Astrocyte of the spinal cord (primary cell): ENCODE measurements at regions not wholly inside any gene's neighbourhood (a gene's known extent, or its start where the extent isn't known, plus 50 kb on each side); places are given as distances from the start of the nearest gene placed in this dataset.

Source experiments
- DNase-seq: peaks from one replicate; pipeline ENCODE4 v3.0.0; 2011; ENCODE audit warnings: low read depth, low spot score
- H3K4me3 ChIP-seq: 2 replicates; pipeline ENCODE4 v1.5.1; 2011; ENCODE audit warnings: low read depth, mild to moderate bottlenecking, low read length, moderate library complexity
- in situ Hi-C: cut with HindIII; loops from 2 replicates; pipeline ENCODE4 v1.10.0; 2017; ENCODE audit warnings: low sequenced_read_pairs
- TF ChIP-seq, protein P1 (sequence below): IDR thresholded peaks from 2 replicates; pipeline ENCODE4 v1.5.1; 2012; ENCODE audit warnings: low read depth, mild to moderate bottlenecking, low read length, inconsistent platforms

DNA sequence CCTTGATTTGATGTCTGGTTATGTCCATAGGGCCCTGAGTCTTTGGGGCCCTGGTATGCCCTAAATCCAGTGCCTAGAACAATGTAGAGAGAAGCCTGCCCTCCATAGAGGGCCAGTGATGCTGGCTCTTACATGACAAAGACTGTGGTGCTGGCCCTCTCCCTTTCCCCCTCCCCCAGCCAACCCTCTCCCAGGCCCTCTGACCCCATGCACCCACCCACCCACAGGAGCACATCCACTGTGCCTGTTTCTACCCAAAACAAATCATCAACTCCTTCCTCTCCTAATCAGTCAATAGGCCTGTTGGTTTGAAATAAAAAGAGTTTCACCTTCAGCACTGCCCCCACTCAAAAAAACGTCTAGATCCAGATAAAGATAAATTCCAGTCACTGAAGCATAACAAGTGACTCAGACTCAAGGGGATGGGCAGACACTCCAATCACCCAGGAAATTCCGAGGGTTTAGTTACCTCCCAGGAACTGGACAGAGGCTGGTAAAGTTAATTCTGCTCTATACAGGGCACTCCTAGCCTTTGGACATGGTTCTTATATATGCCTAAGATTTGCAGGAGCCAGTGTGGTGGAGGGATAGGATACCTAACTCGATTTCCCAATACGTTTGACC, 144.8 kb upstream of the VANGL1 start:
- no peak overlapping the region for H3K4me3 ChIP-seq
- in situ Hi-C loops: no loop called here
- TF ChIP-seq, protein P1, sequence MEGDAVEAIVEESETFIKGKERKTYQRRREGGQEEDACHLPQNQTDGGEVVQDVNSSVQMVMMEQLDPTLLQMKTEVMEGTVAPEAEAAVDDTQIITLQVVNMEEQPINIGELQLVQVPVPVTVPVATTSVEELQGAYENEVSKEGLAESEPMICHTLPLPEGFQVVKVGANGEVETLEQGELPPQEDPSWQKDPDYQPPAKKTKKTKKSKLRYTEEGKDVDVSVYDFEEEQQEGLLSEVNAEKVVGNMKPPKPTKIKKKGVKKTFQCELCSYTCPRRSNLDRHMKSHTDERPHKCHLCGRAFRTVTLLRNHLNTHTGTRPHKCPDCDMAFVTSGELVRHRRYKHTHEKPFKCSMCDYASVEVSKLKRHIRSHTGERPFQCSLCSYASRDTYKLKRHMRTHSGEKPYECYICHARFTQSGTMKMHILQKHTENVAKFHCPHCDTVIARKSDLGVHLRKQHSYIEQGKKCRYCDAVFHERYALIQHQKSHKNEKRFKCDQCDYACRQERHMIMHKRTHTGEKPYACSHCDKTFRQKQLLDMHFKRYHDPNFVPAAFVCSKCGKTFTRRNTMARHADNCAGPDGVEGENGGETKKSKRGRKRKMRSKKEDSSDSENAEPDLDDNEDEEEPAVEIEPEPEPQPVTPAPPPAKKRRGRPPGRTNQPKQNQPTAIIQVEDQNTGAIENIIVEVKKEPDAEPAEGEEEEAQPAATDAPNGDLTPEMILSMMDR: no peak
- DNase-seq: peak; percentile 55

DNA sequence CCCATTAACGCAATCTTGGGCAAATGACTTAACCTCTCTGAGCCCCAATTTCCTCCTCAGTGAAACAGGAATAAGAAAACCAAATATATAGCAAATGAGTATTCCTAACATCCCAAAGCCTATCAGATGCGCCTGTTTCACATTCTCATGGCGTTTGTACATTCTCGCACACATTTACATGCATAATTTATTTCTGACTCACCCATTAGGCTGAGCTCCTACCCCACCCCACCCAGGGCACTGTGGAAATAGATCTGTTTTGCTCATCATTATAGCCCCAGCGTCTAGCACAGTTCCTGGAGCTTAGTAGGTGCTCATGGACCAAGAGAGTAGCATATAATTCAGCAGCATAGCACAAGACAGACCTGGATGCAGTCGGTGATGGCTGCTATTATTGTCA, 146.1 kb upstream of the VANGL1 start:
- in situ Hi-C loops: no loop called here
- no peak overlapping the region for H3K4me3 ChIP-seq
- TF ChIP-seq, protein P1: no peak
- peak; percentile 52 for DNase-seq

DNA sequence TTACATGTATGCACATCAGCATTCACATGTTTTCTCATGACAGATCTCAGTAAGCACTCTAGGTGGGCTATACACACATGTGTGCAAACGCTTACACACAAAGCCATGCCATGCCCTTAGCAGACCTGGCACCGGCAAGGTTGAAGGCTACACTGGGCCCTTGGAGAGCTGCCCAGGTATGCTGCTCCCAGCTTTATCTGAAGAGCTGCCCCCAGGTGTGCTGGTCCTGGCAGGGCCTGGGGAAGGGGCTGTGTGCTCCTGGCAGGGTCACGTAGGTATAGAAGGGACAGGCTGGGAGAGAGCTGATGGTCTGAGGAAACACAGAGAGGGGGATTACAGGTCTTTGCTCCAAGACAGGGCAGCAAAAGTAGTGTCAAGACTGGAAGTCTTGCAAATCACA, 146.7 kb upstream of the VANGL1 start:
- in situ Hi-C loops: no loop called here
- H3K4me3 ChIP-seq: no peak overlapping the region
- no peak for DNase-seq
- TF ChIP-seq, protein P1: no peak

DNA sequence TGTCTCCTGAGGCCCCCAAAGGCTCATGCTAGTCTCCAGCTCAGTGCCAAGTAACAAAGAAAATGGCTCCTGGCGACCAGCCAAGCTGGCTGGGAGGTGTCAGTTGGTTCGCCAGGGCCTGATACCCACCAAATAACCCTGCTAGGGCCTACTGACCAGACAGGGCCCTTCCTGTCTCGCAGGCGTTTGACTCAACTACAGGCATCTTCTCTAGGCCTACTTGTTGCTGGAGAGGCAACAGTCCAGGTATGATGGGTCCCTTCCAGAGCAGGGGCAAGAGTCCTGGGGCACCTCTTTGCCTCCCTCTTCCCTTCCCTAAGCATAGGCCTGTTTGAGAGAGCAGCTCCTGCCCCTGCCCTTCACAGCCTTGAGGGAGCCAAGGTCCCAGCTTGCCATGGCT, 147.9 kb upstream of the VANGL1 start:
- no peak overlapping the region for H3K4me3 ChIP-seq
- in situ Hi-C loops: no loop called here
- TF ChIP-seq, protein P1: no peak
- DNase-seq: no peak

DNA sequence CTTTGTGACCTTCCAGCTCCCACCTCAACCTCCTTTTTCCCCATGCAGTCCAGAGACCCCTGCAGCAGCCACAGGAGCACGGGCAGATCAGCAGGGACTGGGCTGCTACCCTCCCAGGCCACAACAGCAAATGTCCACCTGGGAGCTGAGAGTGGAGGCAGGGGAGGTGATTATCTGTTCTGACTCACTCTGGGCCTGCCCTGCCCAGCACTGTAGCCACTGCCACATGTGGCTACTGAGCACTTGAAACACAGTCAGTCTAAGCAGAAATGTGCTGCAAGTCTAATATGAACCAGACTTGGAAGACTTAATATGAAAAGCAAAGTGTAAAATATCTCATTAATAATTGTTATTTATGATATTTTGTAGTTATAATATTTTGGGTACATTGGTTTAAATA, 148.9 kb upstream of the VANGL1 start:
- H3K4me3 ChIP-seq: no peak overlapping the region
- TF ChIP-seq, protein P1: no peak
- in situ Hi-C loops: no loop called here
- DNase-seq: peak; percentile 71

DNA sequence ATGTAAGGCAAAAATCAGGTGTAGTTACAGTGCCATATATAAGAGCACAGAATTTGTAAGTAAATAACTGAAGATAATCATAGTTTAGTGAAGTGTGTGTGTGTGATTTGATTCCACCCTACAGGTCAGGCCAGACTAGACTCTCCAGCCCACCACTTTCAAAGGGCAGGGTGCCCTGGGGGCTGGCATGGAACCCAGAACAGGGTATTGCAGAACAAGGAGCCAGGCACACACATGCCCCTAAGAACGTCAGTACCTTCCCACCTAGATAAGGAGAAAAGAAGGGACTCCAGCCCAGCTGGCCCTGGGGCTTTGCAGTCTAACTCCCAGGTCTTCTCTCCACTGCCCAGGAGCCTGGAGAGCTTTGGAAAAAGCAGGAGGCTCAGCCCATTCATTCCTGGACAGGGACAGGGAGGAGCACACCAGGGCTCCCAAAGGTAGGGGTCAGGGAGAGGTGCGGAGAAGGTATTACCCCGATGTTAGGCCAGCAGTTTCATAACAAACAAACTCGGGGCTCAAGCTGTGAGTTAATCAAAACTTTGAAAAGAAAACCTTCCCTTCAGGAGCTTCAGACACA, 149.7 kb upstream of the VANGL1 start:
- TF ChIP-seq, protein P1: no peak
- peak; percentile 20 for DNase-seq
- H3K4me3 ChIP-seq: no peak overlapping the region
- in situ Hi-C loops: no loop called here
